AG04449 (cell line): ENCODE measurements at regions not wholly inside any gene's neighbourhood (a gene's known extent, or its start where the extent isn't known, plus 50 kb on each side); places are given as distances from the start of the nearest gene placed in this dataset.

Source experiments
- CTCF ChIA-PET: fragments of 350-600 bp; formaldehyde crosslinking; extraction: SDS; loops from one replicate; lab custom pipeline; 2021; ENCODE audit warnings: antibody characterized with exemption; lab: Yijun Ruan, JAX
- POLR2A ChIA-PET: fragments of 400-600, 350-600 bp; formaldehyde crosslinking; extraction: SDS; loops from one replicate; lab custom pipeline; 2020; ENCODE audit warnings: antibody characterized with exemption, inconsistent platforms; lab: Yijun Ruan, JAX
- DNase-seq: peaks from one replicate; pipeline ENCODE4 v3.0.0-alpha.2; 2010; ENCODE audit warnings: low read depth, low spot score
- H3K4me3 ChIP-seq: 2 replicates; pipeline ENCODE4 v1.5.1; 2011; ENCODE audit warnings: low read depth, mild to moderate bottlenecking, control low read depth, low read length
- TF ChIP-seq, protein P1 (sequence below): IDR thresholded peaks from one replicate; pipeline ENCODE4 v1.5.1; 2011; ENCODE audit warnings: mild to moderate bottlenecking, moderate library complexity, low read length, control low read depth, inconsistent platforms; ENCODE audit not compliant: insufficient read depth; ENCODE audit errors: missing control alignments

DNA sequence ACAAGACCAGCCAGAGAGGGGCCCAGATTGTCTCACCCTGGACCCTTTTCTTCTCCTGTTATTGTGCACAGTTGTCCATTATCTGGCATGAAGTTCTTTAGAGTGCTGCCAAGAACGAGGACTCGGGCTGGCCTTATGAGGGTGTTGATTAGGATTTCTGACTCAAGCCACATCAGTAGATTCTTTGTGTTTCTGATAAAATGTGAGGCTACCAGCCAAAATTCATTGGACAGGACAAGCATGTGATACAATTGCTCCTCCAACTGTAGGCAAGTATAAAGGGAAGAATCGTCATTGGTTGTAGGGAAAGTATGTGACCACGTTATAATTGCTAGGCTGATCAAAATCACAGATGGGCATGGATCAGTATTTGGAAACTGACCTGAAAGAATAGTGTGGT, 99.2 kb upstream of the TMC3 start:
- DNase-seq, result no peak
- no peak overlapping the region for H3K4me3 ChIP-seq
- ChIA-PET CTCF (no interaction called here), POLR2A (no interaction called here)
- TF ChIP-seq, protein P1, sequence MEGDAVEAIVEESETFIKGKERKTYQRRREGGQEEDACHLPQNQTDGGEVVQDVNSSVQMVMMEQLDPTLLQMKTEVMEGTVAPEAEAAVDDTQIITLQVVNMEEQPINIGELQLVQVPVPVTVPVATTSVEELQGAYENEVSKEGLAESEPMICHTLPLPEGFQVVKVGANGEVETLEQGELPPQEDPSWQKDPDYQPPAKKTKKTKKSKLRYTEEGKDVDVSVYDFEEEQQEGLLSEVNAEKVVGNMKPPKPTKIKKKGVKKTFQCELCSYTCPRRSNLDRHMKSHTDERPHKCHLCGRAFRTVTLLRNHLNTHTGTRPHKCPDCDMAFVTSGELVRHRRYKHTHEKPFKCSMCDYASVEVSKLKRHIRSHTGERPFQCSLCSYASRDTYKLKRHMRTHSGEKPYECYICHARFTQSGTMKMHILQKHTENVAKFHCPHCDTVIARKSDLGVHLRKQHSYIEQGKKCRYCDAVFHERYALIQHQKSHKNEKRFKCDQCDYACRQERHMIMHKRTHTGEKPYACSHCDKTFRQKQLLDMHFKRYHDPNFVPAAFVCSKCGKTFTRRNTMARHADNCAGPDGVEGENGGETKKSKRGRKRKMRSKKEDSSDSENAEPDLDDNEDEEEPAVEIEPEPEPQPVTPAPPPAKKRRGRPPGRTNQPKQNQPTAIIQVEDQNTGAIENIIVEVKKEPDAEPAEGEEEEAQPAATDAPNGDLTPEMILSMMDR, result no peak

- CTCF ChIA-PET, result interaction anchor here (1.7 kb wide), 1 partner anchor 9 kb away, joined by 16 read pairs; no protein-coding TSS in a partner anchor
- DNase-seq, result no peak
- TF ChIP-seq, protein P1, result no peak
- POLR2A ChIA-PET, result no interaction called here
- H3K4me3 ChIP-seq, result no peak overlapping the region
Measured at GRCh38 chr15:81471151-81471550, 97.1 kb upstream of the TMC3 start.

DNA sequence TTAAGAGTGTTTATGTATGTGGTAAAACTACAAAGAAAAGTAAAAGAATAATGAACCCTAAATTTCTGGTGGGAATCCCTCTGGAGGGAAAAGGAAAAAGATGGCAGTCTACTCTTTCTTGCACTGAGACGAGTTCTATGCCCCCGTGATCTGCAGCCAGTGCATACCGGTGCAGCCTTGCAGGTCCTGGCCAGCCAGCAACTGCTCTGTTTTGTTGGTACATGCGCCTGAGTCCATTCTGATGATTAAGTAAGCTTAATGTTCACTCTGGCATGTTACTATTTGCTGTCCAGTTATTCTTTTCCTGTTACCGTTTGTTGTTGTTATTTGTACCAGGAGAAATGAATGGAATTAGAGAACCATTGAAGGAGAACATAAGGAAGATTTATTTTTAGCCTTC, 95.1 kb upstream of the TMC3 start:
- POLR2A ChIA-PET, result interaction anchor here (0.5 kb wide), 1 partner anchor 449 kb away, joined by 4 read pairs; no protein-coding TSS in a partner anchor
- no peak overlapping the region for H3K4me3 ChIP-seq
- TF ChIP-seq, protein P1, result no peak
- DNase-seq, result no peak
- CTCF ChIA-PET, result interaction anchor here (1.3 to 1.7 kb wide), 3 partner anchors 9 to 636 kb away, joined by 3 to 16 read pairs (median 4); no protein-coding TSS in a partner anchor

- H3K4me3 ChIP-seq, result no peak overlapping the region
- DNase-seq, result no peak
- ChIA-PET POLR2A (no interaction called here), CTCF (interaction anchor here (2.1 kb wide), 1 partner anchor 14 kb away, joined by 11 read pairs; no protein-coding TSS in a partner anchor)
- TF ChIP-seq, protein P1, result no peak
Measured at GRCh38 chr15:81466741-81467140, 92.7 kb upstream of the TMC3 start.

- ChIA-PET POLR2A (no interaction called here), CTCF (no interaction called here)
- TF ChIP-seq, protein P1, result no peak
- no peak overlapping the region for H3K4me3 ChIP-seq
- no peak for DNase-seq
Measured at GRCh38 chr15:81454024-81454423, 80.0 kb upstream of the TMC3 start.

GRCh38 chr15:81450721-81451120, 76.7 kb upstream of the TMC3 start:
- ChIA-PET POLR2A (no interaction called here), CTCF (no interaction called here)
- H3K4me3 ChIP-seq, result no peak overlapping the region
- TF ChIP-seq, protein P1, result no peak
- DNase-seq, result no peak
